HG02852 (cell line): ENCODE measurements at regions not wholly inside any gene's neighbourhood (a gene's known extent, or its start where the extent isn't known, plus 50 kb on each side); places are given as distances from the start of the nearest gene placed in this dataset.
A peak's percentile ranks its signal among the peaks of the same experiment; 100 is the strongest.
"Not testable (repeated sequence)": the region's sequence is repeated elsewhere in the genome, so short reads cannot be mapped to it uniquely, and the experiment has no call there.

Experiments
- ATAC-seq: cut with Tn5 transposase; IDR thresholded peaks from one replicate; pipeline ENCODE4 v1.9.1; 2021; ENCODE audit warnings: mild to moderate bottlenecking, moderate library complexity; ENCODE audit not compliant: unreplicated experiment

DNA sequence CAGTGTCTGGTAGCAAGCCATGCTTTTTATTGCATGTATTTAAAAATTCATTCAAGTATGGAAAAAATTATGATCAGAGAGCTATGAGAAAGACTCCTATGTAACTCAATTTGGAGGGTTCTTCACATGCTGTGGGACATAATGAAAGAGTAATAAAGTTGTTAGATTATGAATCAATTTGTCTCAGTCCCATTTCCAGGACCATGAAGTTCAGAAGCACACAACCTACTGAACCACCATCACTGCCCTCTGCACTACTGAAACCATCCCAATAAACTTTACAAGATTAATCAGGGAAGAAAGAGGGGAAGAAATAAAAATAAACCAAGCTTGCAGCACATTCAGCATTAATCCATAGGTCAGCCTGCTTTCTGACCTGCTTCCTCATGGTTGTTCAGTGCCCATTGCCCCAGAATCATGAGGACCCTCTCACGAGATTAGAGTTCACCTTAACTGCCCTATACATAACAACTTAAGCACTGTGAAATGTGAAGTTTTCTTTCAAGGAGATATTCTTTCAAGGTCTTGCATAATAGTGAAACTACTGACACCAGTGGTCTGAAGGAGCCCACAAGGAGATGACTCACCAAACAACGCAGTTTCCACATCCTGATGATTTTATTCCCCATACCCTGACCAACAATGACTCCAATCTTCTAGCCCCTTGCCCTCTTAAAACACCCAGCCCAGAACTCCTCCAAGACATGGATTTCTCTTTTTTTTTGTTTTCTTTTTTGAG is 171.5 kb upstream of the ADCY1 start:
- no peak for ATAC-seq

GRCh38 chr7:45404622-45405021 is 169.5 kb upstream of the ADCY1 start:
- ATAC-seq, result no peak

DNA sequence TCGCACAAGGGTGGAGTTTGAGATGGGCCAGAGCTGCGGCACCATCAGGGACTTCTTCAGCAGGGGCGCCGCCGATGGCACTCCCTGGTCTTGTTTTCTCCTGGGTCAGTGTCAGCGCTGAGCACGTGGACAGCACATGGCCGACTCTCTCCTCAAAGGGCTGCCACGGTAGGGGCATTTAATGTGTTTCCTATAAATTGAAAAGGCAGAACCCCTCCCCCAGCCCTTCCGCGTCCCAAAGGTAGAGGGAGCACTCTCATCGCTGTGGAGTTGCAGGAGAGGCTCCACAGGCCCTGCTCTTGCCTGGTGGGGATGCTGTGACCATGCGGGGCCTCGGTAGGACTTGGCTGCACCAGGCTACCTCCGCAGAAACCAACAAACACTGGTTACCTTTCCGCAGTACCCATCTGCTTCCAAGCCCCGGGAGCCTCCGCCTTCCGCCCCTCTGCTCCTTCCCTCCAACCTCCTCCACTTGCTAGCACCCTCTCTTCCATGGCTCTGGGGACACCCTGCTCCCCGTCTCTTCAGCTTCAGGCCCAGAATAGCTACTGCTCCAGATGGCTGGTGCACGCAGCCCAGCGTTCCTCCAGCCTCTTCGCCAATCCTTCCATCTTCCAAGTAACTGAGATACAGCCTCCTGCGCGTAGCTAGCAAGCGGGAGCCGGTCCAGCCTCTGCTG is 166.3 kb upstream of the ADCY1 start:
- ATAC-seq, result no peak

- no peak for ATAC-seq
Measured at GRCh38 chr7:45408409-45408737, 165.8 kb upstream of the ADCY1 start.

GRCh38 chr7:45410893-45411292 is 163.3 kb upstream of the ADCY1 start:
- no peak for ATAC-seq

DNA sequence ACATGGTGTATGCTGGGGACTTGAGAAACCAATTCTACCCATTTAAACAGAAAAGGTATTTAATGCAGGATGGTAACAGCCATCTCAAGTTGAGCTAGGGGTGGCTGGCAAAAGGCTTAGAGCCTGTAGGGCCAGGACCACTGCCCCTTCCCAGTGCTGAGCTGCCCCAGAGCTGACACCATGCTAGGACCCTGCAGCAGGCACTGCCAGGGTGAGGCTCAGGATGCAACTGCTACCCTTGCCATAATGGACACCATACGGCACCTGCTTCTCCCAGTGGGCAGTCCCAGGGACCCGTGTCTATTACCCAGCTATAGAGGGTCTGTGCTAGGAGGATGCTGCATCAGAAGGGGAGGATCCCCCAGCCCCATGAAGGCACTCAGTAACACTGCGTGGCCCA is 160.7 kb upstream of the ADCY1 start:
- ATAC-seq, result no peak

DNA sequence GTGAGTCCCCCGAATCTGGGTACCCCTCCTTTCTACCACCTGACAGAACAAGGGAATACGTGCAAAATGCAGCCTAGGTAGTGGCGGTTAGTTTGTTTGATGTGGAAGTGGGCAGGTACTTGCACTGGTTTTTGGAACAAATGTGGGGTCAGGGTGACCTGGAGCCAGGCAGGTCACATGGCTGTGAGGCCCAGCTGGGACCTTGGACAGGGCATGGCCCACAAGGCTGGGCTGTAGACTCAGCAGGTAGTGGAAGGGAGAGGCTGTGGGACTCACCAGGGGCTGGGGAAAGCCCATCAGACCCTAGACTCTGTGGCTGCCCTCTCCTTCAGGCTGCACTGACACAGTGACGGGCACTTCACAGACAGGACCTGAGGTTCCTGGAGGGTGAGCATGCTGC is 159.9 kb upstream of the ADCY1 start:
- no peak for ATAC-seq

DNA sequence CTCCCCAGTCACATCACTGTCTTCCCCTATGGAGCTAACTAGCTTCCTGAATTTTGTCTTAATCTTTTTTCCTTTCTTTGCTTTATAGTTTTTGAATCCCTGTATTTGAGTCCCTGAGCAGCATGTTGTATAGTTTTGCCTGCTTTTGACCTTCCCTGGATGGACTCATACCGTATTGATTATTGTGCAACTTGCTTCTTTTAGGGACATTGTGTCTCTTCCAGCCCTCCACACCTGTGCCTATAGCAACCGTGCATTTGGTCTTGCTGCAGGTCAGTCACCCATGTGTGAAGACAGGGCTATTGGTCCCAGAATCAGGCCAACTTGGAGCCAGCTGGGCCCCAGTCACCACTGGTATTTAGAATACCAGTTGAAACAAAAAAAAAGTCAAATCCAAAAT is 158.9 kb upstream of the ADCY1 start:
- ATAC-seq, result no peak

GRCh38 chr7:45416846-45417245 is 157.3 kb upstream of the ADCY1 start:
- ATAC-seq, result no peak

- ATAC-seq, result no peak
Measured at GRCh38 chr7:45417268-45417667, 156.9 kb upstream of the ADCY1 start.

DNA sequence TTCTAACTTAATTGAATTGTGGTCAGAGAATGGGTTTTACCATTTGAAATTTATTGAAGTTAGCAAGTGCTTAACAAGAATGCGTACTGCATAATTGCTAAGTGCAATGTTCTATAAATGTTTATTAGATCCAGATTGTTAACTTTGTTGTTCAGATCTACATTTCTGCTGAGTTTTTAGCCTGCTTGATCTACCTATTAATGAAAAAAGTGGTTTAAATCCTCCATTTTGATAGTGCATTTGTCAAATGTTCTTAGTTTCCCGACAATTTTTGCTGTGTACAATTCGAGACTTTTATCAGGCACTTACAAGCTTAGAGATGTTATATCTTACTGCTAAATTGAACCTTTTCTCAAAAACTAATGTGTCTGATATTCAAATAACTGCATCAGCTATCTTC is 156.4 kb upstream of the ADCY1 start:
- no peak for ATAC-seq

GRCh38 chr7:45420843-45421495 is 153.2 kb upstream of the ADCY1 start:
- no peak for ATAC-seq

DNA sequence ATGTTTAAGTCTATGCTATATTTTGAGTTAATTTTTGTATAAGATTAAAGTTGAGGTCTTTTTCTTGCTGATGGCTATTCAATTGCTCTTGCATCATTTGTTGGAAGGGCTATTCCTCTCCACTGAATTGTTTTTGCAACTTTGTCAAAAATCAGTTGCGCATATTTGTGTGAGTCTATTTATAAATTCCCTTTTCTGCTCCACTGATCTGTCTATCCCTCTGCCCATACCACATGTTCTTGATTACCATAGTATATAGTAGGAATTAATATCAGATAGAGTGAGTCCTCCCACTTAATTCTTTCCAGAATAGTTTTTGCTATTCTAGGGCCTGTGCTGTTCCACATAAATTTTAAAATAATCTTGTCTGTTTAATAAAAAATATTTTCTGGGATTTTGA is 152.4 kb upstream of the ADCY1 start:
- ATAC-seq, result no peak

DNA sequence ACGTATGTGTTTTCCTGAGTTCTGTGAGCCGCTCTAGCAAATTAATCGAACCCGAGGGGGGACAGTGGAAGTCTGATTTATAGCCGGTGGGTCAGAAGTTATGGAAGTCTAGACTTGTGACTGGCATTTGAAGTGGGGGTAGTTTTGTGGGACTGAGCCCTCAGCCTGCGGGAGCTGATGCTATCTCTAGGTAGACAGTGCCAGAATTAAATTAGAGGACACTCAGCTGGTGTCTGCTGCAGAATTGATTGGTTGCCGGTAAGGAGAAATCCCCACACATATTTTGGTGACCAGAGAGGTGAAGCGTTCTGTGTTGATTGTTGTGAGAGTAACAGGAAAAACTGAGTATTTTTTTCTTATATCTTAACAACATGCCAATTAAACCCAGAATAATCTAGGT is 143.8 kb upstream of the ADCY1 start:
- ATAC-seq, result no peak

- no peak for ATAC-seq
Measured at GRCh38 chr7:45434167-45434784, 139.9 kb upstream of the ADCY1 start.

DNA sequence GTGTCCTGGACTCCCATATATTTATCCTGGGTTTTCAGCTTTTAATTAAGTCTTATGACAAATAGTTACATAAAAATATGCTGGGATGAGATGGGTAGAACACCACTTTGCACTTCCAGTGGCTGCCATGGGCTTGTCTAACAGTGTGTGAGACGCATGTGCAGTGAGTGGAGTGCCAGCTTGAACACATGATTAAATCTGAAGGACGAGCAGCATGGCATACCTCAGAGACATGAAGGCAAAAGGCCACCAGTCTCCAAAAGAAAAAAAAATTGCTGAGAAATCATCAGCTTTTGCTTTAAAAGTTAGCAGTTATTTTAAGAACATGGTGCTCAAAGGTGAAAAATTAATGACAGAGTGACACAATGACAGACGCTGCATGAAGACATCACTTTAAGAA is 139.0 kb upstream of the ADCY1 start:
- ATAC-seq, result no peak

- ATAC-seq, result no peak
Measured at GRCh38 chr7:45435846-45436245, 138.3 kb upstream of the ADCY1 start.

GRCh38 chr7:45440776-45441175 is 133.4 kb upstream of the ADCY1 start:
- ATAC-seq, result not testable (repeated sequence)

DNA sequence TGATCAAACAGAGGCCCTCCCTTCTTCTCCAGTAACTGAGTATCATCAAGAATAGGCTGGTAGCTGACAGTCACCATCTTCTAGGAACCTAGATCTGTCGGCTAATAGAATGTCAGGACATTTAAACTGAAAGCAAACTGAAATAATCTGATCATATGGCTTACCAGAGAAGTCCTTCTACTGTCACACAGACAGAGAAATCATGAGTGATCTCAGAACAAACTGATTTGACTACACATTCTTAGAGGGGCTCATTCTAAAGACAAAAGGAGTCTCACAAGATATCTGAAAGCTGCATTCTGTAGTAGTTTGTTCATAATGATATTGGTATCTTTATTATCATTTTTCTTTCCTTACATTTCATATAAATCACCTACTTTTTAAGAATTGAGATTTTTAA is 130.9 kb upstream of the ADCY1 start:
- ATAC-seq, result peak; percentile 69

- ATAC-seq, result peak; percentile 69
Measured at GRCh38 chr7:45446195-45446944, 127.8 kb upstream of the ADCY1 start.

- no peak for ATAC-seq
Measured at GRCh38 chr7:45447296-45447695, 126.9 kb upstream of the ADCY1 start.
